ENCODE measurements at regions not wholly inside any gene's neighbourhood (a gene's known extent, or its start where the extent isn't known, plus 50 kb on each side); places are given as distances from the start of the nearest gene placed in this dataset.

DNA sequence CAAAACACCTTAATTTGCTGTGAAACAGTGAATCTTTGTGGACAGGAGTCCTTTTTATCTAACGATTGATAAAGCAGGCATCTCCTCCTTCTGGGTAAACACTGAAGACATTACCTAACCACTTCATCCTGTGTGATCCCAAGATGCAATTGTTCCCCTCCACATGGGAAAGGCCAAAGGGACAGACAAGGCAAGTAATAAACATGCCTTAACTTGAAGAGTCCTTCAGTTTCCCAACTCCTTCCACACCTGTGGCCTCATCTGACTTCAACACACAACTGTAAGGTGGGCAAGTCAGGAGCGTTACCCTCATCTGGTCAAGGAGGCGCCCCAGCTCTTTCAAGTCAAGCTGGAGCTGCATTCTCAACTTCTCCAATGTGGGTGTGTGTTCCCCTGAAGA, 278.6 kb downstream of the ABCC12 start:
- no peak overlapping the region for H3K4me3 Mint-ChIP-seq
- TF ChIP-seq, protein P1, sequence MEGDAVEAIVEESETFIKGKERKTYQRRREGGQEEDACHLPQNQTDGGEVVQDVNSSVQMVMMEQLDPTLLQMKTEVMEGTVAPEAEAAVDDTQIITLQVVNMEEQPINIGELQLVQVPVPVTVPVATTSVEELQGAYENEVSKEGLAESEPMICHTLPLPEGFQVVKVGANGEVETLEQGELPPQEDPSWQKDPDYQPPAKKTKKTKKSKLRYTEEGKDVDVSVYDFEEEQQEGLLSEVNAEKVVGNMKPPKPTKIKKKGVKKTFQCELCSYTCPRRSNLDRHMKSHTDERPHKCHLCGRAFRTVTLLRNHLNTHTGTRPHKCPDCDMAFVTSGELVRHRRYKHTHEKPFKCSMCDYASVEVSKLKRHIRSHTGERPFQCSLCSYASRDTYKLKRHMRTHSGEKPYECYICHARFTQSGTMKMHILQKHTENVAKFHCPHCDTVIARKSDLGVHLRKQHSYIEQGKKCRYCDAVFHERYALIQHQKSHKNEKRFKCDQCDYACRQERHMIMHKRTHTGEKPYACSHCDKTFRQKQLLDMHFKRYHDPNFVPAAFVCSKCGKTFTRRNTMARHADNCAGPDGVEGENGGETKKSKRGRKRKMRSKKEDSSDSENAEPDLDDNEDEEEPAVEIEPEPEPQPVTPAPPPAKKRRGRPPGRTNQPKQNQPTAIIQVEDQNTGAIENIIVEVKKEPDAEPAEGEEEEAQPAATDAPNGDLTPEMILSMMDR (IDR thresholded peaks at IDR 0.05; ENCODE audit: unreplicated experiment): no peak
- H3K36me3 Mint-ChIP-seq: no peaks in the 10 kb centered on the region
- no peak for DNase-seq (ENCODE audit: low spot score in 2 of 2, unreplicated experiment in 2 of 2)
- no peaks in the 10 kb centered on the region for H3K4me1 Mint-ChIP-seq
- H3K27ac Mint-ChIP-seq: no peak overlapping the region
- H3K9me3 Mint-ChIP-seq: no peaks in the 10 kb centered on the region
- peaks cover 21% of the 10 kb centered on the region for H3K27me3 Mint-ChIP-seq (ENCODE audit: low read depth)

DNA sequence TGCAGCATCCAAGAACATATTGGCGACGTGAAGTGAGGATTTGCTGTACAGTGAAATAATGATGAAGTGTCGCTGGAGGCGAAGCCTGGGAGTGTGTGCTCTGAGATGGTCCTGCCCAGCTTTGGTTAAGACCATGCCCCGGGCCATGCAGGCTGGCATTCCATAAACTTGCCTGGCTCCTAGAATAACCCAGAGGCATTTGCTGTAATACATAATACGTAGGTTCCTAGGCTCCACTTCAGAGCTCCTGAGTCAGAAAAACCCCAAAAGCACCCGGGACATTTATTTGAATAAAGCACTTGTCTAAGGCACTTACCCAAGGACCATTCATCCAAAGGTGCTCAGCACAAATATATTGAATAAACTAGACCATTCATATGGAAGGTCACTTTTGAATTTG, 279.3 kb downstream of the ABCC12 start:
- no peaks in the 10 kb centered on the region for H3K4me1 Mint-ChIP-seq
- no peaks in the 10 kb centered on the region for H3K36me3 Mint-ChIP-seq
- DNase-seq (ENCODE audit: low spot score in 2 of 2, unreplicated experiment in 2 of 2): no peak
- TF ChIP-seq, protein P1 (IDR thresholded peaks at IDR 0.05; ENCODE audit: unreplicated experiment): no peak
- no peaks in the 10 kb centered on the region for H3K9me3 Mint-ChIP-seq
- no peak overlapping the region for H3K27ac Mint-ChIP-seq
- H3K4me3 Mint-ChIP-seq: no peak overlapping the region
- H3K27me3 Mint-ChIP-seq (ENCODE audit: low read depth): peaks cover 22% of the 10 kb centered on the region

DNA sequence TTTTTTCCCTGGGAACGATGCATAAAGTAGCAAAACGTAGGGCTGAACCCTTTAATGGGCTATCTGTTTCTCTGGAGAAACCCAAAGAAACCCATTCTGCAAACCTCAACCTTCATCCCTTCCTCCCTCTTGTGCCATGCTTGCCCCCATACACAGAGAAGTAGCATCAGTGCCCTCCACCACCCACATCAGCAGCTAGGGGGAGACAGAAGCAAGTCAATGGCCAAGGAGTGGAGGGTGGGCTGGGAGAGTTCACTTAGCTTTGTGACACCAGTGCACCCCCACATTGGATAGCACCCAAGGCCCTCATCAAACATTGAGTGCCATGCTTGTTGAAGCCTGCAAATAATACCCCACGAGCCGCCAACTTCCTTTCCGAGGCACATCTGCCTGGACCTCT, 282.4 kb downstream of the ABCC12 start:
- TF ChIP-seq, protein P1 (IDR thresholded peaks at IDR 0.05; ENCODE audit: unreplicated experiment): no peak
- no peak overlapping the region for H3K4me3 Mint-ChIP-seq
- H3K9me3 Mint-ChIP-seq: peaks cover 4% of the 10 kb centered on the region
- no peak for DNase-seq (ENCODE audit: low spot score in 2 of 2, unreplicated experiment in 2 of 2)
- H3K27me3 Mint-ChIP-seq (ENCODE audit: low read depth): peaks cover 15% of the 10 kb centered on the region
- H3K27ac Mint-ChIP-seq: no peak overlapping the region
- H3K4me1 Mint-ChIP-seq: no peaks in the 10 kb centered on the region
- no peaks in the 10 kb centered on the region for H3K36me3 Mint-ChIP-seq

DNA sequence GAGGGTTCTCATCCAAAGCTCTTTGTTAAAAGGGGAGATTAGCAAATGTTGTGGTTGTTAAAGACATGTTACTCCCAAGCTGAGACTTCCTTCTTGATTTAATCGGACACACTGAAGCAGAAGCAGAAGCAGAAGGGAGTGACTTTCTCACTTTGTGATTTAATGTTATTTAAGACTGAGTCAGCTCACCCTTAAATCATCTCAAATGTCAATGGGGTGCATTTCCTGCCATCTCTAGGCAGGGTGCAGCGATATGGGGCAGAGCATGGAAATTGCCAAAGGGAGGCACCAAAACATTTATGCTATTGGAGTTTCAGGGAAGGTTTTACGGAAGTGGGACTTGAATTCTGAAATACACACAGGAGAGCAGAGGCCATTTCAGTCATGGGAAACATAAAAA, 283.6 kb downstream of the ABCC12 start:
- no peaks in the 10 kb centered on the region for H3K4me1 Mint-ChIP-seq
- H3K27ac Mint-ChIP-seq: no peak overlapping the region
- TF ChIP-seq, protein P1 (IDR thresholded peaks at IDR 0.05; ENCODE audit: unreplicated experiment): no peak
- no peak for DNase-seq (ENCODE audit: low spot score in 2 of 2, unreplicated experiment in 2 of 2)
- no peaks in the 10 kb centered on the region for H3K36me3 Mint-ChIP-seq
- no peak overlapping the region for H3K4me3 Mint-ChIP-seq
- peaks cover 7% of the 10 kb centered on the region for H3K27me3 Mint-ChIP-seq (ENCODE audit: low read depth)
- peaks cover 7% of the 10 kb centered on the region for H3K9me3 Mint-ChIP-seq

DNA sequence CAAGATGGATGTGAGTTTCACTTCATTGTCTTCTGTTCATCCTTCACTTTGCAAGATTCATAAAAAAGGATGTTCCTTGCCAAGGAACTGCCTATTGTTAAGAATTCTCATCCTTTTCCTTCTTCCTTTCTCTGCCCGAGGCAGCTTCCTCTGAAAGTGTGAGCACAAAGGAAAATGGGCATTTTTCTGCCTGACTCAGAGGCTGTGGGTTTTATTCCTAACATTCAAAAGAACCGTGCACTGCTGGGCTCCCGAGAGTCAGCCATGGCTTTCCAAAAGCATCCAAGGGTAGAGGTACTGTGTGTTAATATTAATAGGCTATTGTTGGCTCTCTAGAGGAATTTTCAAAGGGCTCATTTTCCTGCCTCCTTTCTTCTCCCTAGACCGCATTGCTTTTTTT, 289.4 kb downstream of the ABCC12 start:
- Mint-ChIP-seq H3K9me3 (peaks cover 7% of the 10 kb centered on the region), H3K4me3 (no peak overlapping the region)

More for the DNA sequence above, 289.4 kb downstream of the ABCC12 start:
- no peaks in the 10 kb centered on the region for H3K36me3 Mint-ChIP-seq
- no peaks in the 10 kb centered on the region for H3K4me1 Mint-ChIP-seq
- H3K27me3 Mint-ChIP-seq (ENCODE audit: low read depth): peaks cover 26% of the 10 kb centered on the region
- no peak for DNase-seq (ENCODE audit: low spot score in 2 of 2, unreplicated experiment in 2 of 2)
- no peak overlapping the region for H3K27ac Mint-ChIP-seq
- TF ChIP-seq, protein P1 (IDR thresholded peaks at IDR 0.05; ENCODE audit: unreplicated experiment): no peak
